Gastroesophageal sphincter (tissue), 3 donors: ENCODE measurements at regions not wholly inside any gene's neighbourhood (a gene's known extent, or its start where the extent isn't known, plus 50 kb on each side); places are given as distances from the start of the nearest gene placed in this dataset.

Experiments
- CTCF ChIP-seq, 4 experiments: fragments of 200-600 bp in 2 of 4; fragments of 450-650 bp in 2 of 4; sonication (generic) in 1 of 4; IDR thresholded peaks; one replicate each; pipeline ENCODE4 v1.5.1; 2017 to 2019; ENCODE audit warnings: antibody characterized with exemption in 4 of 4, mild to moderate bottlenecking in 2 of 4, moderate library complexity in 2 of 4
- EP300 ChIP-seq: sonication (generic); formaldehyde crosslinking; IDR thresholded peaks from one replicate; pipeline ENCODE4 v1.6.1; 2017; ENCODE audit warnings: antibody characterized with exemption, mild to moderate bottlenecking
- POLR2A ChIP-seq, 2 donors: fragments of 450-650 bp; IDR thresholded peaks; one replicate each; pipeline ENCODE4 v1.6.1; 2017; ENCODE audit warnings: antibody characterized with exemption in 2 of 2, mild to moderate bottlenecking in 2 of 2, moderate library complexity in 1 of 2
- POLR2AphosphoS5 ChIP-seq: sonication (generic); formaldehyde crosslinking; IDR thresholded peaks from one replicate; pipeline ENCODE4 v1.6.1; 2017; ENCODE audit warnings: antibody characterized with exemption

GRCh38 chr20:40849456-40849855, 160.4 kb upstream of the MAFB start:
- TF ChIP-seq POLR2A (IDR thresholded peaks at IDR 0.05) (no peak), EP300 (no peak), CTCF (IDR thresholded peaks at IDR 0.05) (no peak), POLR2AphosphoS5 (no peak)
